ENCODE measurements at regions not wholly inside any gene's neighbourhood (a gene's known extent, or its start where the extent isn't known, plus 50 kb on each side); places are given as distances from the start of the nearest gene placed in this dataset.
"Not testable (repeated sequence)": the region's sequence is repeated elsewhere in the genome, so short reads cannot be mapped to it uniquely, and the experiment has no call there.

GRCh38 chr9:104313396-104314110, 190.5 kb upstream of the OR13F1 start:
- H3K4me3 ChIP-seq (ENCODE audit: low read depth, low read length), result no peak overlapping the region
- TF ChIP-seq CTCF (IDR thresholded peaks at IDR 0.05; ENCODE audit: insufficient read depth, low read depth, low read length), result no peak
- no peak for DNase-seq (ENCODE audit: low read depth)

GRCh38 chr9:104316201-104317009, 187.7 kb upstream of the OR13F1 start:
- DNase-seq (ENCODE audit: low read depth); H3K4me3 ChIP-seq (ENCODE audit: low read depth, low read length): not testable (repeated sequence)

- TF ChIP-seq CTCF (IDR thresholded peaks at IDR 0.05; ENCODE audit: insufficient read depth, low read depth, low read length), result no peak
- H3K4me3 ChIP-seq (ENCODE audit: low read depth, low read length), result no peak overlapping the region
- DNase-seq (ENCODE audit: low read depth), result no peak
These were observed 184.9 kb upstream of the OR13F1 start for GRCh38 chr9:104319198-104319597.

- no peak for DNase-seq (ENCODE audit: low read depth)
- TF ChIP-seq CTCF (IDR thresholded peaks at IDR 0.05; ENCODE audit: insufficient read depth, low read depth, low read length), result no peak
- no peak overlapping the region for H3K4me3 ChIP-seq (ENCODE audit: low read depth, low read length)
These were observed 184.4 kb upstream of the OR13F1 start for GRCh38 chr9:104319685-104320084.

GRCh38 chr9:104322596-104322995, 181.5 kb upstream of the OR13F1 start:
- no peak for TF ChIP-seq CTCF (IDR thresholded peaks at IDR 0.05; ENCODE audit: insufficient read depth, low read depth, low read length)
- no peak overlapping the region for H3K4me3 ChIP-seq (ENCODE audit: low read depth, low read length)

GRCh38 chr9:104323967-104324694, 179.9 kb upstream of the OR13F1 start:
- not testable (repeated sequence) for DNase-seq (ENCODE audit: low read depth)

More at GRCh38 chr9:104322596-104322995, 181.5 kb upstream of the OR13F1 start:
- DNase-seq (ENCODE audit: low read depth), result no peak

GRCh38 chr9:104326912-104327311, 177.2 kb upstream of the OR13F1 start:
- no peak overlapping the region for H3K4me3 ChIP-seq (ENCODE audit: low read depth, low read length)
- TF ChIP-seq CTCF (IDR thresholded peaks at IDR 0.05; ENCODE audit: insufficient read depth, low read depth, low read length), result no peak
- no peak for DNase-seq (ENCODE audit: low read depth)

More at GRCh38 chr9:104323967-104324694, 179.9 kb upstream of the OR13F1 start:
- H3K4me3 ChIP-seq (ENCODE audit: low read depth, low read length), result not testable (repeated sequence)

Data from fibroblast of villous mesenchyme (primary cell).